GM12891 (cell line): ENCODE measurements at regions not wholly inside any gene's neighbourhood (a gene's known extent, or its start where the extent isn't known, plus 50 kb on each side); places are given as distances from the start of the nearest gene placed in this dataset.

Experiments used
- PAX5 ChIP-seq: IDR thresholded peaks from 2 replicates; pipeline ENCODE4 v1.6.1; 2011; ENCODE audit warnings: low read length, moderate library complexity, mild to moderate bottlenecking; ENCODE audit not compliant: insufficient read depth, severe bottlenecking
- POLR2A ChIP-seq: IDR thresholded peaks from 2 replicates; pipeline ENCODE4 v1.6.1; 2011; ENCODE audit warnings: low read depth, low read length, control low read depth
- POLR2AphosphoS5 ChIP-seq: IDR thresholded peaks from 2 replicates; pipeline ENCODE4 v1.6.1; 2011; ENCODE audit warnings: low read depth, low read length, control low read depth
- POU2F2 ChIP-seq: IDR thresholded peaks from 2 replicates; pipeline ENCODE4 v1.6.1; 2011; ENCODE audit warnings: low read depth, mild to moderate bottlenecking, control low read depth, low read length, moderate library complexity
- SPI1 ChIP-seq: IDR thresholded peaks from 2 replicates; pipeline ENCODE4 v1.6.1; 2011; ENCODE audit warnings: low read depth, low read length, control low read depth
- TAF1 ChIP-seq: IDR thresholded peaks from 2 replicates; pipeline ENCODE4 v1.6.1; 2011; ENCODE audit warnings: low read depth, low read length, control low read depth

- TF ChIP-seq TAF1 (no peak), POLR2A (no peak), POLR2AphosphoS5 (no peak), POU2F2 (no peak), SPI1 (no peak), PAX5 (no peak)
Observed at GRCh38 chr7:67809586-67809985, 813.0 kb downstream of the TYW1 start.
